ENCODE measurements at regions not wholly inside any gene's neighbourhood (a gene's known extent, or its start where the extent isn't known, plus 50 kb on each side); places are given as distances from the start of the nearest gene placed in this dataset.
A peak's percentile ranks its signal among the peaks of the same experiment; 100 is the strongest.

DNA sequence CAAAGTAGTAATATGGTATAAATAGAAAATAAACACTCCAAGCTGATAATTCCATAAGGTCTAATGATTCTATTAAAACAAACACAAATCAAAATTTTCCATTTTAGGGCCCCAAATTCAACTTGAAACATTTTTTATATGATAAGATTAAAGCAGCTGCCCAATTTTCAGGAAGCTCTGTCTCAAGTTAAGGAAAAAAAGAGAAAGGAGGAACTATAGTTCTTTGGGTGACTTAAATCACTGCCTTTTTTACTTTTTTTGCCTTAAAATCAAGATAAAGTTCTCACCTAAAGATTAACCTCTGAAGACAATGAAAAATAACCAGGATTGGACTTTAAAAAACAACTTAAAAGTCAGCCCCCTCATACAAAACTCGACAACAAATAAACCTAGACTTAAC is 76.0 kb upstream of the IFNE start:
- Histone ChIP-seq H3K9me3 (replicated peaks) (no peaks in the 10 kb centered on the region), H3K4me3 (no peak overlapping the region), H3K27ac (replicated peaks) (no peak overlapping the region), H3K27me3 (ENCODE audit: low read depth) (peaks cover 90% of the 10 kb centered on the region), H3K36me3 (no peaks in the 10 kb centered on the region), H3K4me1 (peaks cover 18% of the 10 kb centered on the region)
- TF ChIP-seq CTCF (IDR thresholded peaks at IDR 0.05; ENCODE audit: borderline replicate concordance) = no peak
- intact Hi-C loops (cut with micrococcal nuclease) = no loop called here
- DNase-seq = no peak

DNA sequence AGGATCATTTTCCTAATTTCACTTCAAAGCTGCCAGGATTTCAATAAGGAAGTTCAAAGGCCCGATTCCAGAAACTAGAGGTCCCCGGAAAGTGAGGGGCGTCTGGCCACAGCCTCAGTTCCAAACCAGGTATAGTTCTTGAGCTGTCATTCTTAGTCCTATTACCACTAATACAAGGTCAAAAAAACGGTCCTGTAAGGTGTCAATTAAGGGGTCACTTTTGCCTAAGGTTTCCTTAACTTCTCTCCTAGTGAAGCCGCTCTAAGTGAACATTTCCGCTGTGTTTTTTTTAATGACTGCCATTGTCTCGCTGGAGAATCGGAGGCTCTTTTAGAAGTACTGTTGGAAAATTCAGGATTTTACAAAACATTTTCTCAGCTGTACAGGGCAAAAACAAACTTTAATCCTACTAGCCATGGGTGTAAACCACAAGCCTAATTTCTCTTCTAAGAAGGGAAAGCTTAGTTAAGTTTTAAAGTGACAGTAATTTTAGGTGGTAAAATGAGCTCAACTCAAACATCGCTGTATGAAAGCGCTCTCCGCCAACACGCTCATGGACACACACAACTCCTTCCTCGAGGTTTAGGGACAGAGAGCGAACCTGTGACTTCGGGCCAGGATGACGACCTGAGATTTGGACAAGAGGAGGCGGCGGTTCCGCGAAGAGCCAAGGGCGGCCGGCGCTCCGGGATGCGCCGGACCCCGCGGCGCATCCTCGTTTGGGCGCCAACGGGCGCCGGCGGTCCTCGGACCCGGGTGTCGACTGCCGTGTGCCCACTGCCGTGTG is 76.7 kb upstream of the IFNE start:
- no peaks in the 10 kb centered on the region for H3K9me3 ChIP-seq (replicated peaks)
- H3K27ac ChIP-seq (replicated peaks) = no peak overlapping the region
- no peak for DNase-seq
- no peak for TF ChIP-seq CTCF (IDR thresholded peaks at IDR 0.05; ENCODE audit: borderline replicate concordance)
- peaks cover 90% of the 10 kb centered on the region for H3K27me3 ChIP-seq (ENCODE audit: low read depth)
- H3K36me3 ChIP-seq = no peaks in the 10 kb centered on the region
- H3K4me3 ChIP-seq = peak overlapping the region; percentile 65
- intact Hi-C loops (cut with micrococcal nuclease) = no loop called here
- peaks cover 18% of the 10 kb centered on the region for H3K4me1 ChIP-seq

- Histone ChIP-seq H3K4me1 (peaks cover 18% of the 10 kb centered on the region), H3K9me3 (replicated peaks) (no peaks in the 10 kb centered on the region), H3K4me3 (peak overlapping the region; percentile 65), H3K27me3 (ENCODE audit: low read depth) (peaks cover 98% of the 10 kb centered on the region), H3K36me3 (no peaks in the 10 kb centered on the region), H3K27ac (replicated peaks) (no peak overlapping the region)
- intact Hi-C loops (cut with micrococcal nuclease) = no loop called here
- no peak for DNase-seq
- no peak for TF ChIP-seq CTCF (IDR thresholded peaks at IDR 0.05; ENCODE audit: borderline replicate concordance)
These were observed 77.5 kb upstream of the IFNE start for GRCh38 chr9:21559402-21560280.

DNA sequence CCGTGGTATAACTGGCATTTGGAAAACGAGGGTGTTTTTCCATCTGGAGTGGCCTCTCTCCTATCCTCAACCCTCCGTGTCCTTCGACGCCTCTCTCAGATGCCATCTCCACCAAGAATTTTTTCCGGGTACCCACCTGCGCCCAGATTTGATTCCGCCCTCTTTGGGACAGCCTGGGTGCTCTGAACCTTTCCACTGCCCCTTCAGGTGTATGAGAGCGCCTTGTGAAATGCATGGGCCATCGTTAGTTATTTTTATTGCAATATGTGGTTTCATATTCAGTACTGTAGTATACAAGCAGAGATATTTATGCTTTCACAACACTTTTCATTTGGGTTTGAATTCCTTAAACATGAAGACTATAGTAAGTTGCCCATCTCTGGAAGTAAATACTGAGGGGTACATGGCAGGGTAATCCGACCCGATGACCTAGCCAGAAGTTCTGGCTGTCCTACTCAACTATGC is 78.2 kb upstream of the IFNE start:
- no peaks in the 10 kb centered on the region for H3K9me3 ChIP-seq (replicated peaks)
- no peak for TF ChIP-seq CTCF (IDR thresholded peaks at IDR 0.05; ENCODE audit: borderline replicate concordance)
- no peak overlapping the region for H3K27ac ChIP-seq (replicated peaks)
- intact Hi-C loops (cut with micrococcal nuclease) = no loop called here
- no peaks in the 10 kb centered on the region for H3K36me3 ChIP-seq
- DNase-seq = no peak
- peak overlapping the region; percentile 65 for H3K4me3 ChIP-seq
- H3K4me1 ChIP-seq = peaks cover 18% of the 10 kb centered on the region
- peaks cover 98% of the 10 kb centered on the region for H3K27me3 ChIP-seq (ENCODE audit: low read depth)

DNA sequence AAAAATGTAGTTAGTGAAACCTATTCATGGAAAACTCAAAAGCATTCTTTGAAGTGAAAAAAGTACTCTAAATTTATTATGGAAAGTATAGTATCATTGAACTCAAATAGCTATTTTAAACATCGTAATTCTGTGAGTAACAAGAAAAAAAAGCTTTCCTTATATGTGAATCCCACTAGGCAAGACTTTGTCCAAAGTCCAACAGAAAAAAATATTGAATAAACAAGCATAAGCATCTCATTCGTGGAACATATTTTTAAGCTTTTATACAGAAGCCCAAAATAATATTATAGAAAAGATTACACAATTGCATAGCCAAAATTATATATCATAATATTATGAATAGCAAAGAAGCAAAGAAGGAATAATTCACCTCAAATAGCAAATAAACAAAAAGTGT is 79.4 kb upstream of the IFNE start:
- no peak for DNase-seq
- H3K27me3 ChIP-seq (ENCODE audit: low read depth) = peaks cover 96% of the 10 kb centered on the region

More for the DNA sequence above, 79.4 kb upstream of the IFNE start:
- intact Hi-C loops (cut with micrococcal nuclease) = no loop called here
- no peak overlapping the region for H3K27ac ChIP-seq (replicated peaks)
- no peak overlapping the region for H3K4me3 ChIP-seq
- peaks cover 18% of the 10 kb centered on the region for H3K4me1 ChIP-seq
- H3K36me3 ChIP-seq = no peaks in the 10 kb centered on the region
- no peak for TF ChIP-seq CTCF (IDR thresholded peaks at IDR 0.05; ENCODE audit: borderline replicate concordance)
- H3K9me3 ChIP-seq (replicated peaks) = no peaks in the 10 kb centered on the region
